ENCODE measurements at regions not wholly inside any gene's neighbourhood (a gene's known extent, or its start where the extent isn't known, plus 50 kb on each side); places are given as distances from the start of the nearest gene placed in this dataset.

GRCh38 chr11:32039149-32039548, 51.7 kb upstream of the RCN1 start:
- DNase-seq, result no peak

GRCh38 chr11:32034680-32035079, 56.2 kb upstream of the RCN1 start:
- DNase-seq, result no peak

- DNase-seq, result no peak
Observed at GRCh38 chr11:32034149-32034548, 56.7 kb upstream of the RCN1 start.

GRCh38 chr11:32033491-32033890, 57.4 kb upstream of the RCN1 start:
- no peak for DNase-seq

GRCh38 chr11:32033067-32033466, 57.8 kb upstream of the RCN1 start:
- no peak for DNase-seq

- DNase-seq, result no peak
Observed at GRCh38 chr11:32032478-32032877, 58.4 kb upstream of the RCN1 start.

- DNase-seq, result no peak
Observed at GRCh38 chr11:32032052-32032451, 58.8 kb upstream of the RCN1 start.

- no peak for DNase-seq
Observed at GRCh38 chr11:32030875-32031503, 59.9 kb upstream of the RCN1 start.

GRCh38 chr11:32029721-32030120, 61.2 kb upstream of the RCN1 start:
- DNase-seq, result no peak

GRCh38 chr11:32028201-32028600, 62.7 kb upstream of the RCN1 start:
- DNase-seq, result no peak

- no peak for DNase-seq
Observed at GRCh38 chr11:32026766-32027165, 64.1 kb upstream of the RCN1 start.

- DNase-seq, result no peak
Observed at GRCh38 chr11:32024948-32025347, 65.9 kb upstream of the RCN1 start.

GRCh38 chr11:32023370-32024305, 67.2 kb upstream of the RCN1 start:
- no peak for DNase-seq

GRCh38 chr11:32018672-32019071, 72.2 kb upstream of the RCN1 start:
- DNase-seq, result no peak

GRCh38 chr11:32016111-32016510, 74.8 kb upstream of the RCN1 start:
- no peak for DNase-seq

GRCh38 chr11:32015427-32015826, 75.4 kb upstream of the RCN1 start:
- no peak for DNase-seq

GRCh38 chr11:32013603-32014002, 77.3 kb upstream of the RCN1 start:
- no peak for DNase-seq

GRCh38 chr11:32012049-32012448, 78.8 kb upstream of the RCN1 start:
- DNase-seq, result no peak

GRCh38 chr11:32008880-32009551, 81.9 kb upstream of the RCN1 start:
- DNase-seq, result no peak

- peak; percentile 34 for DNase-seq
Observed at GRCh38 chr11:32006799-32007388, 84.0 kb upstream of the RCN1 start.

GRCh38 chr11:32005786-32006416, 85.0 kb upstream of the RCN1 start:
- no peak for DNase-seq

GRCh38 chr11:32003335-32003734, 87.5 kb upstream of the RCN1 start:
- DNase-seq, result no peak

GRCh38 chr11:32002311-32002710, 88.6 kb upstream of the RCN1 start:
- DNase-seq, result no peak
